ENCODE measurements at regions not wholly inside any gene's neighbourhood (a gene's known extent, or its start where the extent isn't known, plus 50 kb on each side); places are given as distances from the start of the nearest gene placed in this dataset.
A peak's percentile ranks its signal among the peaks of the same experiment; 100 is the strongest.
"Not testable (repeated sequence)": the region's sequence is repeated elsewhere in the genome, so short reads cannot be mapped to it uniquely, and the experiment has no call there.

GRCh38 chr16:86730086-86730485 lies 151.7 kb downstream of the FOXL1 start:
- H3K4me3 ChIP-seq (ENCODE audit: extremely low read depth, insufficient read depth, low read length, poor library complexity, severe bottlenecking), result no peak overlapping the region
- WGBS, 2 experiments (ENCODE audit: insufficient coverage in 2 of 2), result 95 to 100% methylated on average over 2 to 4 of the region's 5 CpGs
- H3K27ac ChIP-seq (ENCODE audit: low read depth, low read length, severe bottlenecking), result no peak overlapping the region
- H3K9me3 ChIP-seq (ENCODE audit: control insufficient read depth, low read length), result no peaks in the 10 kb centered on the region
- peaks cover 25% of the 10 kb centered on the region for H3K4me1 ChIP-seq (ENCODE audit: control insufficient read depth, insufficient read depth, low read length, poor library complexity, severe bottlenecking)
- H3K36me3 ChIP-seq (ENCODE audit: control insufficient read depth, insufficient read depth, low read length), result no peaks in the 10 kb centered on the region

GRCh38 chr16:86730597-86730996 lies 152.2 kb downstream of the FOXL1 start:
- no peaks in the 10 kb centered on the region for H3K36me3 ChIP-seq (ENCODE audit: control insufficient read depth, insufficient read depth, low read length)
- peaks cover 29% of the 10 kb centered on the region for H3K4me1 ChIP-seq (ENCODE audit: control insufficient read depth, insufficient read depth, low read length, poor library complexity, severe bottlenecking)
- H3K4me3 ChIP-seq (ENCODE audit: extremely low read depth, insufficient read depth, low read length, poor library complexity, severe bottlenecking), result no peak overlapping the region
- WGBS, 2 experiments (ENCODE audit: insufficient coverage in 2 of 2), result 54 to 59% methylated on average over 3 to 6 of the region's 12 CpGs
- no peak overlapping the region for H3K27ac ChIP-seq (ENCODE audit: low read depth, low read length, severe bottlenecking)
- no peaks in the 10 kb centered on the region for H3K9me3 ChIP-seq (ENCODE audit: control insufficient read depth, low read length)

GRCh38 chr16:86732621-86733295 lies 154.4 kb downstream of the FOXL1 start:
- Histone ChIP-seq H3K27ac (ENCODE audit: low read depth, low read length, severe bottlenecking) (no peak overlapping the region), H3K4me3 (ENCODE audit: extremely low read depth, insufficient read depth, low read length, poor library complexity, severe bottlenecking) (no peak overlapping the region), H3K9me3 (ENCODE audit: control insufficient read depth, low read length) (peaks cover 5% of the 10 kb centered on the region), H3K4me1 (ENCODE audit: control insufficient read depth, insufficient read depth, low read length, poor library complexity, severe bottlenecking) (peaks cover 43% of the 10 kb centered on the region), H3K36me3 (ENCODE audit: control insufficient read depth, insufficient read depth, low read length) (no peaks in the 10 kb centered on the region)
- WGBS, 2 experiments (ENCODE audit: insufficient coverage in 2 of 2), result 16 to 24% methylated on average over 20 to 28 of the region's 28 CpGs

- H3K4me3 ChIP-seq (ENCODE audit: extremely low read depth, insufficient read depth, low read length, poor library complexity, severe bottlenecking), result no peak overlapping the region
- H3K36me3 ChIP-seq (ENCODE audit: control insufficient read depth, insufficient read depth, low read length), result peaks cover 3% of the 10 kb centered on the region
- no peak overlapping the region for H3K27ac ChIP-seq (ENCODE audit: low read depth, low read length, severe bottlenecking)
- WGBS, 2 experiments (ENCODE audit: insufficient coverage in 2 of 2), result 14 to 21% methylated on average over 25 to 27 of the region's 27 CpGs
- peaks cover 43% of the 10 kb centered on the region for H3K4me1 ChIP-seq (ENCODE audit: control insufficient read depth, insufficient read depth, low read length, poor library complexity, severe bottlenecking)
- peaks cover 7% of the 10 kb centered on the region for H3K9me3 ChIP-seq (ENCODE audit: control insufficient read depth, low read length)
These were observed 155.4 kb downstream of the FOXL1 start for GRCh38 chr16:86733546-86734254.

GRCh38 chr16:86734543-86735460 lies 156.5 kb downstream of the FOXL1 start:
- H3K36me3 ChIP-seq (ENCODE audit: control insufficient read depth, insufficient read depth, low read length), result peaks cover 3% of the 10 kb centered on the region
- H3K27ac ChIP-seq (ENCODE audit: low read depth, low read length, severe bottlenecking), result peak overlapping the region; percentile 30
- WGBS, 2 experiments (ENCODE audit: insufficient coverage in 2 of 2), result 77 to 81% methylated on average over 13 of the region's 24 CpGs
- H3K9me3 ChIP-seq (ENCODE audit: control insufficient read depth, low read length), result peaks cover 10% of the 10 kb centered on the region
- H3K4me3 ChIP-seq (ENCODE audit: extremely low read depth, insufficient read depth, low read length, poor library complexity, severe bottlenecking), result peak overlapping the region; percentile 12
- H3K4me1 ChIP-seq (ENCODE audit: control insufficient read depth, insufficient read depth, low read length, poor library complexity, severe bottlenecking), result peaks cover 49% of the 10 kb centered on the region

GRCh38 chr16:86735727-86736126 lies 157.4 kb downstream of the FOXL1 start:
- 100% methylated on average over 1 of the region's 2 CpGs for WGBS, 2 experiments (ENCODE audit: insufficient coverage in 2 of 2)
- no peak overlapping the region for H3K27ac ChIP-seq (ENCODE audit: low read depth, low read length, severe bottlenecking)
- H3K4me1 ChIP-seq (ENCODE audit: control insufficient read depth, insufficient read depth, low read length, poor library complexity, severe bottlenecking), result peaks cover 50% of the 10 kb centered on the region

GRCh38 chr16:86736502-86736901 lies 158.2 kb downstream of the FOXL1 start:
- H3K36me3 ChIP-seq (ENCODE audit: control insufficient read depth, insufficient read depth, low read length), result peaks cover 3% of the 10 kb centered on the region
- H3K9me3 ChIP-seq (ENCODE audit: control insufficient read depth, low read length), result peaks cover 10% of the 10 kb centered on the region
- no peak overlapping the region for H3K4me3 ChIP-seq (ENCODE audit: extremely low read depth, insufficient read depth, low read length, poor library complexity, severe bottlenecking)
- 94 to 99% methylated on average over 4 to 5 of the region's 7 CpGs for WGBS, 2 experiments (ENCODE audit: insufficient coverage in 2 of 2)
- peaks cover 57% of the 10 kb centered on the region for H3K4me1 ChIP-seq (ENCODE audit: control insufficient read depth, insufficient read depth, low read length, poor library complexity, severe bottlenecking)
- no peak overlapping the region for H3K27ac ChIP-seq (ENCODE audit: low read depth, low read length, severe bottlenecking)

More at GRCh38 chr16:86735727-86736126, 157.4 kb downstream of the FOXL1 start:
- peaks cover 3% of the 10 kb centered on the region for H3K36me3 ChIP-seq (ENCODE audit: control insufficient read depth, insufficient read depth, low read length)
- H3K4me3 ChIP-seq (ENCODE audit: extremely low read depth, insufficient read depth, low read length, poor library complexity, severe bottlenecking), result no peak overlapping the region
- peaks cover 10% of the 10 kb centered on the region for H3K9me3 ChIP-seq (ENCODE audit: control insufficient read depth, low read length)

- peaks cover 3% of the 10 kb centered on the region for H3K36me3 ChIP-seq (ENCODE audit: control insufficient read depth, insufficient read depth, low read length)
- H3K27ac ChIP-seq (ENCODE audit: low read depth, low read length, severe bottlenecking), result no peak overlapping the region
- peaks cover 62% of the 10 kb centered on the region for H3K4me1 ChIP-seq (ENCODE audit: control insufficient read depth, insufficient read depth, low read length, poor library complexity, severe bottlenecking)
- no peak overlapping the region for H3K4me3 ChIP-seq (ENCODE audit: extremely low read depth, insufficient read depth, low read length, poor library complexity, severe bottlenecking)
- 89% methylated on average over 6 of the region's 7 CpGs for WGBS, 2 experiments (ENCODE audit: insufficient coverage in 2 of 2)
- peaks cover 10% of the 10 kb centered on the region for H3K9me3 ChIP-seq (ENCODE audit: control insufficient read depth, low read length)
These were observed 158.7 kb downstream of the FOXL1 start for GRCh38 chr16:86737083-86737482.

- Histone ChIP-seq H3K4me1 (ENCODE audit: control insufficient read depth, insufficient read depth, low read length, poor library complexity, severe bottlenecking) (peaks cover 58% of the 10 kb centered on the region), H3K9me3 (ENCODE audit: control insufficient read depth, low read length) (peaks cover 10% of the 10 kb centered on the region)
- WGBS, 2 experiments (ENCODE audit: insufficient coverage in 2 of 2), result 98% methylated on average over 9 to 22 of the region's 35 CpGs
- not testable (repeated sequence) for H3K36me3 ChIP-seq (ENCODE audit: control insufficient read depth, insufficient read depth, low read length); H3K4me3 ChIP-seq (ENCODE audit: extremely low read depth, insufficient read depth, low read length, poor library complexity, severe bottlenecking); H3K27ac ChIP-seq (ENCODE audit: low read depth, low read length, severe bottlenecking)
These were observed 160.0 kb downstream of the FOXL1 start for GRCh38 chr16:86738322-86738721.

GRCh38 chr16:86739178-86739577 lies 160.8 kb downstream of the FOXL1 start:
- peaks cover 3% of the 10 kb centered on the region for H3K36me3 ChIP-seq (ENCODE audit: control insufficient read depth, insufficient read depth, low read length)
- H3K4me3 ChIP-seq (ENCODE audit: extremely low read depth, insufficient read depth, low read length, poor library complexity, severe bottlenecking), result no peak overlapping the region
- peaks cover 10% of the 10 kb centered on the region for H3K9me3 ChIP-seq (ENCODE audit: control insufficient read depth, low read length)
- no peak overlapping the region for H3K27ac ChIP-seq (ENCODE audit: low read depth, low read length, severe bottlenecking)
- 86 to 100% methylated on average over 1 to 2 of the region's 3 CpGs for WGBS, 2 experiments (ENCODE audit: insufficient coverage in 2 of 2)
- peaks cover 53% of the 10 kb centered on the region for H3K4me1 ChIP-seq (ENCODE audit: control insufficient read depth, insufficient read depth, low read length, poor library complexity, severe bottlenecking)
